ENCODE measurements at regions not wholly inside any gene's neighbourhood (a gene's known extent, or its start where the extent isn't known, plus 50 kb on each side); places are given as distances from the start of the nearest gene placed in this dataset.
A peak's percentile ranks its signal among the peaks of the same experiment; 100 is the strongest.
"Not testable (repeated sequence)": the region's sequence is repeated elsewhere in the genome, so short reads cannot be mapped to it uniquely, and the experiment has no call there.

DNA sequence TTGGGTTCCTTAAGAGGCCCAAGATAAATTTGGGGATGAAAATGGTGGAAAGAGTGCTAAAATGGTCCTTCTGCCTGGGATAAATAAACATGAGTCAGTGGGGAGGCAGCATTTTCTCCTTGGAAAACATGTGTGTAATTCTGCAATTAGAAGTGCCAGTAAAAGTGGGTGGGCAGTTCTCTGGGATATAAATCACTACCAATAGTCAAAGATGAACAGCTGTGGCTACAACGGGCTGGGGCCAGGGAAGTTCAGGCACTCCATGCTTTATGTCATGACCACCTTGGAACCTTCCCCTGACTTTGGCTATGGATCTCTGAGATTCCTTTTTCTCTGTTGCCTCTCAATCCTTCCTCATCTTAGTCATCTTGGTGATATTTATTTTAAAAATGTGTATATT is 56.5 kb upstream of the CYRIA start:
- FAIRE-seq, result no peak
- H3K36me3 ChIP-seq (ENCODE audit: control insufficient read depth in 2 of 3, insufficient read depth in 3 of 3, low read length in 3 of 3), result no peaks in the 10 kb centered on the region
- intact Hi-C loops (cut with DNase I), result no loop called here
- no peak overlapping the region for H3K4me3 ChIP-seq (ENCODE audit: low read length in 3 of 3)
- no peaks in the 10 kb centered on the region for H3K27me3 ChIP-seq (ENCODE audit: control insufficient read depth, insufficient read depth, low read length)
- H3K9ac ChIP-seq (ENCODE audit: low read length in 3 of 3), result no peak overlapping the region
- no peak overlapping the region for H3K27ac ChIP-seq (ENCODE audit: low read depth in 2 of 2, low read length in 2 of 2)
- no peaks in the 10 kb centered on the region for H3K4me1 ChIP-seq (ENCODE audit: control insufficient read depth in 2 of 3, insufficient read depth in 2 of 3, low read depth in 1 of 3, low read length in 3 of 3)
- no peaks in the 10 kb centered on the region for H3K9me3 ChIP-seq (ENCODE audit: control insufficient read depth in 2 of 3, insufficient read depth in 1 of 3, low read length in 3 of 3)
- DNase-seq, result peak in 1 of 5 donors; percentile 15
- no peak for TF ChIP-seq CTCF (IDR thresholded peaks at IDR 0.05; ENCODE audit: borderline replicate concordance, extremely low read depth, insufficient read depth)

DNA sequence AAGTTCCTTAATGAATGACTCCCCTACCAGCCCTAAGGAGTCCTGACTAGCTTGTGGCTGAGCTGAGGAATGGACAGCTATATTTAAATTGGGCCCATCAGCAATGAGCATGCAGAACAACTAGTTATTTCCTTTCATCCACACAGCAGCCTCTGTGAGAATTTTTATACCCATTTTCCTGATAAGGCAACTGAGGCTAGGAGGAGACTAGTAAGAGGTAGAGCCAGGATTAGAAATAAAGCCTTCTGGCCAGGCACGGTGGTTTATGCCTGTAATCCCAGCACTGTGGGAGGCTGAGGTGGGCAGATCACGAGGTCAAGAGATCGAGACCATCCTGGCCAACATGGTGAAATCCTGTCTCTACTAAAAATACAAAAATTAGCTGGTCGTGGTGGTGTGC is 55.9 kb upstream of the CYRIA start:
- intact Hi-C loops (cut with DNase I); H3K36me3 ChIP-seq (ENCODE audit: control insufficient read depth in 2 of 3, insufficient read depth in 3 of 3, low read length in 3 of 3); H3K4me1 ChIP-seq (ENCODE audit: control insufficient read depth in 2 of 3, insufficient read depth in 2 of 3, low read depth in 1 of 3, low read length in 3 of 3); H3K27ac ChIP-seq (ENCODE audit: low read depth in 2 of 2, low read length in 2 of 2); H3K9ac ChIP-seq (ENCODE audit: low read length in 3 of 3); H3K9me3 ChIP-seq (ENCODE audit: control insufficient read depth in 2 of 3, insufficient read depth in 1 of 3, low read length in 3 of 3); H3K4me3 ChIP-seq (ENCODE audit: low read length in 3 of 3); FAIRE-seq; H3K27me3 ChIP-seq (ENCODE audit: control insufficient read depth, insufficient read depth, low read length); DNase-seq: not testable (repeated sequence)

DNA sequence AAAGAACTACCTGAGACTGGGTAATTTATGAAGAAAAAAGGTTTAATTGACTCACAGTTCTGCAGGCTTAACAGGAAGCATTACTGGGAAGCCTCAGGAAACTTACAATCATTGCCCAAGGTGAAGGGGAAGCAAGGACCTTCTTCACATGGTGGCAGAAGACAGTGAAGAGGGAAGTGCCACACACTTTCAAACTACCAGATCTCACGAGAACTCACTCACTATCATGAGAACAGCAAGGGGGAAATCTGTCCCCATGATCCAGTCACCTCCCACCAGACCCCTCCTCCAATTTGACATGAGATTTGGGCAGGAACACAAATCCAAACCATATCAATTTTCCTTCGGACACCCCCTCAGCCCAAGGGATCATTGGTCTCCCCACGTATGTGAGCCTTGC is 55.1 kb upstream of the CYRIA start:
- intact Hi-C loops (cut with DNase I); H3K27ac ChIP-seq (ENCODE audit: low read depth in 2 of 2, low read length in 2 of 2); DNase-seq; H3K4me3 ChIP-seq (ENCODE audit: low read length in 3 of 3); H3K9ac ChIP-seq (ENCODE audit: low read length in 3 of 3); H3K9me3 ChIP-seq (ENCODE audit: control insufficient read depth in 2 of 3, insufficient read depth in 1 of 3, low read length in 3 of 3); H3K27me3 ChIP-seq (ENCODE audit: control insufficient read depth, insufficient read depth, low read length); H3K36me3 ChIP-seq (ENCODE audit: control insufficient read depth in 2 of 3, insufficient read depth in 3 of 3, low read length in 3 of 3); FAIRE-seq; H3K4me1 ChIP-seq (ENCODE audit: control insufficient read depth in 2 of 3, insufficient read depth in 2 of 3, low read depth in 1 of 3, low read length in 3 of 3): not testable (repeated sequence)

GRCh38 chr2:16719485-16719808 is 53.8 kb upstream of the CYRIA start:
- no peak for TF ChIP-seq CTCF (IDR thresholded peaks at IDR 0.05; ENCODE audit: borderline replicate concordance, extremely low read depth, insufficient read depth)
- Histone ChIP-seq H3K9me3 (ENCODE audit: control insufficient read depth in 2 of 3, insufficient read depth in 1 of 3, low read length in 3 of 3) (no peaks in the 10 kb centered on the region), H3K9ac (ENCODE audit: low read length in 3 of 3) (no peak overlapping the region), H3K4me1 (ENCODE audit: control insufficient read depth in 2 of 3, insufficient read depth in 2 of 3, low read depth in 1 of 3, low read length in 3 of 3) (no peaks in the 10 kb centered on the region), H3K36me3 (ENCODE audit: control insufficient read depth in 2 of 3, insufficient read depth in 3 of 3, low read length in 3 of 3) (no peaks in the 10 kb centered on the region), H3K4me3 (ENCODE audit: low read length in 3 of 3) (no peak overlapping the region), H3K27ac (ENCODE audit: low read depth in 2 of 2, low read length in 2 of 2) (no peak overlapping the region), H3K27me3 (ENCODE audit: control insufficient read depth, insufficient read depth, low read length) (no peaks in the 10 kb centered on the region)
- intact Hi-C loops (cut with DNase I), result no loop called here
- DNase-seq (no peak), FAIRE-seq (no peak)
